OCI-LY7 (cell line): ENCODE measurements at regions not wholly inside any gene's neighbourhood (a gene's known extent, or its start where the extent isn't known, plus 50 kb on each side); places are given as distances from the start of the nearest gene placed in this dataset.

Experiments
- BruUV-seq: library from RNA; stranded (reverse); fragments of 400-500 nt; replicated peaks from 2 replicates; lab custom pipeline; 2021; lab: Mats Ljungman, UMichigan
- CTCF ChIA-PET: fragments of 300-600 bp; sonication (Branson Sonifier 250); formaldehyde crosslinking; loops from one replicate; lab custom pipeline; 2022; ENCODE audit warnings: antibody characterized with exemption; ENCODE audit not compliant: unreplicated experiment; lab: Charles Lee
- POLR2A ChIA-PET: fragments of 300-600 bp; sonication (Branson Sonifier 250); formaldehyde crosslinking; loops from one replicate; lab custom pipeline; 2022; ENCODE audit warnings: antibody characterized with exemption; lab: Charles Lee
- DNase-seq: peaks from one replicate; pipeline ENCODE4 v3.0.0-alpha.2; 2015; ENCODE audit warnings: low spot score
- H2AFZ ChIP-seq: fragments of 200-600 bp; sonication (generic), shearing (Covaris generic); 2 replicates; pipeline ENCODE4 v1.6.1; 2014; ENCODE audit warnings: mild to moderate bottlenecking, antibody characterized with exemption, low read length, moderate library complexity
- H3K27ac ChIP-seq: fragments of 200-600 bp; sonication (generic); 2 replicates; pipeline ENCODE4 v1.5.1; 2014; ENCODE audit warnings: mixed run types, low read depth, mild to moderate bottlenecking, moderate library complexity, low read length, inconsistent platforms; ENCODE audit not compliant: poor library complexity, severe bottlenecking
- H3K36me3 ChIP-seq: fragments of 200-600 bp; sonication (generic); 2 replicates; pipeline ENCODE4 v1.6.1; 2014; ENCODE audit warnings: mild to moderate bottlenecking, antibody characterized with exemption, low read length, moderate library complexity, mixed read lengths; ENCODE audit not compliant: insufficient read depth
- H3K4me1 ChIP-seq: fragments of 200-600 bp; sonication (generic); 2 replicates; pipeline ENCODE4 v1.5.1; 2014; ENCODE audit warnings: mild to moderate bottlenecking, low read length; ENCODE audit not compliant: insufficient read depth, poor library complexity, severe bottlenecking
- H3K4me2 ChIP-seq: fragments of 200-600 bp; sonication (generic); 2 replicates; pipeline ENCODE4 v1.6.1; 2014; ENCODE audit warnings: mild to moderate bottlenecking, low read length
- H3K4me3 ChIP-seq: fragments of 200-600 bp; sonication (generic); 2 replicates; pipeline ENCODE4 v1.5.1; 2014; ENCODE audit warnings: mild to moderate bottlenecking, low read depth, low read length; ENCODE audit not compliant: poor library complexity, severe bottlenecking
- H3K79me2 ChIP-seq: fragments of 200-600 bp; sonication (generic); 2 replicates; pipeline ENCODE4 v1.6.1; 2016; ENCODE audit warnings: low read depth, mild to moderate bottlenecking, low read length, moderate library complexity, mixed read lengths; ENCODE audit not compliant: insufficient read depth
- H3K9me2 ChIP-seq: fragments of 200-600 bp; sonication (generic); 2 replicates; pipeline ENCODE4 v1.6.1; 2016; ENCODE audit warnings: mild to moderate bottlenecking, low read length, mixed read lengths; ENCODE audit not compliant: insufficient read depth
- H3K9me3 ChIP-seq: fragments of 200-600 bp; sonication (generic); 2 replicates; pipeline ENCODE4 v1.6.1; 2014; ENCODE audit warnings: mild to moderate bottlenecking, mixed run types, low read length, mixed read lengths
- H4K20me1 ChIP-seq: fragments of 200-600 bp; sonication (generic); 2 replicates; pipeline ENCODE4 v1.6.1; 2014; ENCODE audit warnings: mild to moderate bottlenecking, antibody characterized with exemption, low read length, moderate library complexity, mixed read lengths; ENCODE audit not compliant: insufficient read depth
- CTCF ChIP-seq: fragments of 200-600 bp; sonication (generic); conservative IDR thresholded peaks from 2 replicates; pipeline ENCODE4 v1.5.1; 2014; ENCODE audit warnings: mild to moderate bottlenecking, antibody characterized with exemption, low read length, moderate library complexity, mixed read lengths
- EZH2phosphoT487 ChIP-seq: fragments of 200-600 bp; sonication (generic); IDR thresholded peaks from 2 replicates; pipeline ENCODE4 v1.6.1; 2018; ENCODE audit warnings: low read depth, borderline replicate concordance, mild to moderate bottlenecking, mixed run types, antibody characterized with exemption, low read length, moderate library complexity, mixed read lengths
- intact Hi-C: fragments of 100-400 bp; cut with micrococcal nuclease; formaldehyde crosslinking; loops from one replicate; pipeline ENCODE4 v1.10.0; 2022; ENCODE audit not compliant: unreplicated experiment

GRCh38 chr18:73626221-73626620 is 521.4 kb downstream of the FBXO15 start:
- Histone ChIP-seq H3K9me3 (no peaks in the 10 kb centered on the region), H4K20me1 (no peaks in the 10 kb centered on the region), H3K36me3 (no peaks in the 10 kb centered on the region), H3K9me2 (no peaks in the 10 kb centered on the region), H3K4me2 (no peak overlapping the region), H3K4me1 (no peaks in the 10 kb centered on the region), H3K27ac (no peak overlapping the region), H3K79me2 (no peaks in the 10 kb centered on the region), H3K4me3 (no peak overlapping the region), H2AFZ (no peak overlapping the region)
- no peak for DNase-seq
- TF ChIP-seq CTCF (no peak), EZH2phosphoT487 (no peak)
- BruUV-seq: no TSS peak
- ChIA-PET CTCF (no interaction called here), POLR2A (no interaction called here)
- intact Hi-C loops: no loop called here

- CTCF ChIA-PET: no interaction called here
- DNase-seq: no peak
- BruUV-seq: no TSS peak
Observed at GRCh38 chr18:73621091-73621490, 526.5 kb downstream of the FBXO15 start.

GRCh38 chr18:73617981-73618380 is 529.7 kb downstream of the FBXO15 start:
- POLR2A ChIA-PET: no interaction called here
- Histone ChIP-seq H4K20me1 (no peaks in the 10 kb centered on the region), H3K27ac (no peak overlapping the region), H3K4me1 (no peaks in the 10 kb centered on the region), H3K79me2 (no peaks in the 10 kb centered on the region), H3K9me2 (no peaks in the 10 kb centered on the region), H3K36me3 (no peaks in the 10 kb centered on the region), H2AFZ (no peak overlapping the region), H3K4me3 (no peak overlapping the region), H3K9me3 (no peaks in the 10 kb centered on the region), H3K4me2 (no peak overlapping the region)
- CTCF ChIA-PET: no interaction called here
- BruUV-seq: no TSS peak
- intact Hi-C loops: no loop called here
- DNase-seq: no peak
- no peak for TF ChIP-seq CTCF
- no peak for TF ChIP-seq EZH2phosphoT487

More at GRCh38 chr18:73621091-73621490, 526.5 kb downstream of the FBXO15 start:
- H3K4me3 ChIP-seq: no peak overlapping the region
- H3K4me1 ChIP-seq: no peaks in the 10 kb centered on the region
- H4K20me1 ChIP-seq: no peaks in the 10 kb centered on the region
- intact Hi-C loops: no loop called here
- H2AFZ ChIP-seq: no peak overlapping the region
- POLR2A ChIA-PET: no interaction called here
- TF ChIP-seq EZH2phosphoT487: no peak
- no peak for TF ChIP-seq CTCF
- no peaks in the 10 kb centered on the region for H3K9me3 ChIP-seq
- no peaks in the 10 kb centered on the region for H3K79me2 ChIP-seq
- H3K4me2 ChIP-seq: no peak overlapping the region
- H3K36me3 ChIP-seq: no peaks in the 10 kb centered on the region
- no peak overlapping the region for H3K27ac ChIP-seq
- H3K9me2 ChIP-seq: no peaks in the 10 kb centered on the region
